K562 (cell line): ENCODE measurements at regions not wholly inside any gene's neighbourhood (a gene's known extent, or its start where the extent isn't known, plus 50 kb on each side); places are given as distances from the start of the nearest gene placed in this dataset.

Source experiments
- ATAC-seq: fragments of 200-7000 bp; cut with Tn5 transposase; 3 replicates; pipeline ENCODE4 v1.9.1; 2020; ENCODE audit warnings: moderate library complexity
- BruUV-seq: library from RNA; stranded (reverse); fragments of 400-500 nt; replicated peaks from 2 replicates; lab custom pipeline; 2021; lab: Mats Ljungman, UMichigan
- CTCF ChIA-PET: fragments of 300-600 bp; formaldehyde crosslinking; extraction: SDS; loops from one replicate; lab custom pipeline; 2021; ENCODE audit warnings: low intra/inter-chr PET ratio; lab: Yijun Ruan, JAX
- POLR2A ChIA-PET: fragments of 300-600, 350-650 bp; sonication (Branson Sonifier 250); formaldehyde crosslinking; extraction: SDS; loops from one replicate; lab custom pipeline; 2021; ENCODE audit warnings: antibody characterized with exemption, inconsistent platforms; lab: Yijun Ruan, JAX
- DNase-seq, 4 experiments: peaks; one replicate each; pipeline versions ENCODE4 v3.0.0 to v3.0.0-alpha.2; 2011 to 2018; ENCODE audit warnings: low spot score in 3 of 4, mixed read lengths in 3 of 4; ENCODE audit errors: extremely low read depth in 1 of 4
- FAIRE-seq: peaks from 2 replicates; lab custom pipeline; 2011; peaks lifted over from hg19 to GRCh38; lab: Jason Lieb, UNC
- H2AFZ ChIP-seq: 2 replicates; pipeline ENCODE4 v1.6.0; 2011; ENCODE audit warnings: low read depth, low read length, control low read depth, inconsistent platforms
- H3K27ac ChIP-seq: fragments of 200-600 bp; 3 replicates; pipeline ENCODE4 v1.8.0; 2011; ENCODE audit warnings: low read depth, mild to moderate bottlenecking, control low read depth, inconsistent platforms, low read length, moderate library complexity, mixed read lengths; ENCODE audit errors: extremely low read depth
- H3K27me3 ChIP-seq, 2 experiments: fragments of 300-600 bp in 1 of 2; 2 replicates in 1 of 2; 3 replicates in 1 of 2; pipeline versions ENCODE4 v1.6.0 to v1.8.0; 2011; ENCODE audit warnings: inconsistent platforms in 2 of 2, low read length in 2 of 2, mild to moderate bottlenecking in 1 of 2, mixed read lengths in 1 of 2, moderate library complexity in 1 of 2; ENCODE audit not compliant: control insufficient read depth in 2 of 2, insufficient read depth in 2 of 2
- H3K36me3 ChIP-seq: fragments of 300-600 bp; 3 replicates; pipeline ENCODE4 v1.8.0; 2011; ENCODE audit warnings: mild to moderate bottlenecking, low read length, inconsistent platforms; ENCODE audit not compliant: control insufficient read depth, insufficient read depth
- H3K4me1 ChIP-seq, 2 experiments: fragments of 200-600 bp in 1 of 2; replicated peaks in 1 of 2; 2 replicates in 1 of 2; 3 replicates in 1 of 2; pipeline versions ENCODE4 v1.5.1 to v1.8.0; 2011; ENCODE audit warnings: inconsistent platforms in 2 of 2, low read length in 2 of 2, mild to moderate bottlenecking in 1 of 2, mixed read lengths in 1 of 2, moderate library complexity in 1 of 2; ENCODE audit not compliant: control insufficient read depth in 2 of 2, insufficient read depth in 2 of 2
- H3K4me2 ChIP-seq: 2 replicates; pipeline ENCODE4 v1.6.1; 2011; ENCODE audit warnings: low read length, control low read depth, inconsistent platforms, mixed read lengths; ENCODE audit not compliant: insufficient read depth
- H3K4me3 ChIP-seq: fragments of 200-600 bp; sonication (generic), shearing (Covaris generic); 2 replicates; pipeline ENCODE4 v1.5.1; 2016; ENCODE audit warnings: control low read depth, inconsistent platforms
- H3K79me2 ChIP-seq: fragments of 200-600 bp; 3 replicates; pipeline ENCODE4 v1.8.0; 2011; ENCODE audit warnings: low read length, inconsistent platforms; ENCODE audit not compliant: control insufficient read depth, insufficient read depth
- H3K9ac ChIP-seq, 2 experiments: 2 replicates each; pipeline versions ENCODE4 v1.6.0 to v1.6.1; 2011; ENCODE audit warnings: low read depth in 2 of 2, low read length in 2 of 2, control low read depth in 1 of 2, inconsistent platforms in 1 of 2, mild to moderate bottlenecking in 1 of 2, mixed read lengths in 1 of 2; ENCODE audit not compliant: insufficient read depth in 1 of 2
- H3K9me1 ChIP-seq: one replicate; pipeline ENCODE4 v1.6.0; 2011; ENCODE audit warnings: inconsistent platforms, mild to moderate bottlenecking, low read length, moderate library complexity; ENCODE audit not compliant: control insufficient read depth, insufficient read depth
- H3K9me3 ChIP-seq: replicated peaks from 2 replicates; pipeline ENCODE4 v1.5.1; 2011; ENCODE audit warnings: low read depth, low read length, inconsistent platforms; ENCODE audit not compliant: control insufficient read depth, insufficient read depth
- H4K20me1 ChIP-seq: replicated peaks from 2 replicates; pipeline ENCODE4 v1.6.1; 2011; ENCODE audit warnings: low read length, inconsistent platforms, mixed read lengths; ENCODE audit not compliant: control insufficient read depth, insufficient read depth
- CTCFL ChIP-seq: IDR thresholded peaks from 2 replicates; pipeline ENCODE4 v1.6.1; 2011; ENCODE audit warnings: borderline replicate concordance, low read depth, mild to moderate bottlenecking, moderate library complexity, low read length; ENCODE audit not compliant: insufficient read depth, poor library complexity, severe bottlenecking
- NRF1 ChIP-seq, 2 experiments: fragments of 450-650 bp; IDR thresholded peaks in 1 of 2; conservative IDR thresholded peaks in 1 of 2; 2 replicates each; pipeline ENCODE4 v1.6.1; 2014; ENCODE audit warnings: mild to moderate bottlenecking in 2 of 2
- RAD21 ChIP-seq, 2 experiments: fragments of 250-450 bp in 1 of 2; fragments of 450-650 bp in 1 of 2; sonication (Bioruptor Pico) in 1 of 2; formaldehyde crosslinking in 1 of 2; IDR thresholded peaks in 1 of 2; conservative IDR thresholded peaks in 1 of 2; 2 replicates each; pipeline versions ENCODE4 v1.4.0 to v1.8.0; 2020 to 2022; ENCODE audit warnings: mild to moderate bottlenecking in 2 of 2, moderate library complexity in 1 of 2
- RUNX1 ChIP-seq: sonication (generic); IDR thresholded peaks from 2 replicates; pipeline ENCODE4 v1.6.1; 2016; ENCODE audit warnings: antibody characterized with exemption, low read depth
- SMC3 ChIP-seq: conservative IDR thresholded peaks from 2 replicates; pipeline ENCODE4 v1.6.1; 2011; ENCODE audit warnings: low read depth, low read length, improper control_type of control experiment; ENCODE audit not compliant: insufficient read depth
- WGBS: fragments of 100-300 bp; shearing (Covaris generic); methylation state at CpG from one replicate; pipeline ENCODE4 v1.1.6; 2016; ENCODE audit warnings: low coverage, mixed read lengths; ENCODE audit not compliant: insufficient coverage; ENCODE audit errors: missing lambda C conversion rate; 5-methylcytosine and 5-hydroxymethylcytosine counted together
- in situ Hi-C: fragments of 300-500 bp; cut with MboI; formaldehyde crosslinking; loops from 4 replicates; pipeline ENCODE4 v1.15.0; 2018; ENCODE audit warnings: inconsistent platforms, mixed read lengths
- intact Hi-C: fragments of 100-400 bp; cut with micrococcal nuclease; formaldehyde crosslinking; loops from 2 replicates; pipeline ENCODE4 v1.14.2; 2022

GRCh38 chr14:101083564-101084435 lies 180.3 kb upstream of the RTL1 start:
- Histone ChIP-seq H3K79me2 (no peaks in the 10 kb centered on the region), H3K4me2 (no peak overlapping the region), H3K27ac (no peak overlapping the region), H3K9me1 (no peaks in the 10 kb centered on the region), H3K9ac (no peak overlapping the region), H3K4me3 (no peak overlapping the region), H3K4me1 (no peaks in the 10 kb centered on the region), H4K20me1 (no peaks in the 10 kb centered on the region), H3K9me3 (no peaks in the 10 kb centered on the region), H2AFZ (no peak overlapping the region), H3K36me3 (no peaks in the 10 kb centered on the region), H3K27me3 (peaks cover 0 to 43% of the 10 kb centered on the region in 2 experiments; a peak in 2 of 5 replicates)
- no peak for FAIRE-seq
- DNase-seq = peak in 2 of 4 experiments; percentile 33 to 41
- ChIA-PET POLR2A (interaction anchor here (0.6 kb wide), 1 partner anchor 874 kb away, joined by 3 read pairs; no protein-coding TSS in a partner anchor), CTCF (no interaction called here)
- WGBS = 1% methylated on average over 12 of the region's 18 CpGs
- in situ Hi-C loops = loop anchor here (10.0 kb wide), 1 partner anchor 169 kb away; no protein-coding TSS in a partner anchor
- intact Hi-C loops = loop anchor here (10.0 kb wide), 2 partner anchors 151 to 179 kb away; partner anchors contain the start of gene RTL1
- ATAC-seq = peak; percentile 86
- BruUV-seq = no TSS peak
- TF ChIP-seq NRF1 (conservative IDR thresholded peaks at IDR 0.05 in 1 of 2, IDR thresholded peaks at IDR 0.05 in 1 of 2) (0 out of 4 replicates have a peak, but pooled peaks of 1 of the 2 experiments have one; percentile 11), CTCFL (peak; percentile 35), RUNX1 (no peak), SMC3 (0 out of 2 replicates have a peak, but pooled peaks have one; percentile 12), RAD21 (CRISPR knock-in tag; conservative IDR thresholded peaks at IDR 0.05 in 1 of 2, IDR thresholded peaks at IDR 0.05 in 1 of 2) (peak in 1 of 2 experiments; percentile 24; a peak in 1 of 4 replicates)
